GM18858 (cell line): ENCODE measurements at regions not wholly inside any gene's neighbourhood (a gene's known extent, or its start where the extent isn't known, plus 50 kb on each side); places are given as distances from the start of the nearest gene placed in this dataset.

Experiments used
- ATAC-seq: cut with Tn5 transposase; IDR thresholded peaks from one replicate; pipeline ENCODE4 v1.9.1; 2021; ENCODE audit not compliant: unreplicated experiment

- ATAC-seq: no peak
These were observed 102.9 kb downstream of the RASSF9 start for GRCh38 chr12:85733221-85733840.

GRCh38 chr12:85733984-85734383 lies 102.2 kb downstream of the RASSF9 start:
- ATAC-seq: no peak

GRCh38 chr12:85740186-85740585 lies 96.0 kb downstream of the RASSF9 start:
- no peak for ATAC-seq

GRCh38 chr12:85741046-85741445 lies 95.2 kb downstream of the RASSF9 start:
- no peak for ATAC-seq

GRCh38 chr12:85747941-85748495 lies 88.2 kb downstream of the RASSF9 start:
- ATAC-seq: no peak
